Neuron (in vitro differentiated cells): ENCODE measurements at regions not wholly inside any gene's neighbourhood (a gene's known extent, or its start where the extent isn't known, plus 50 kb on each side); places are given as distances from the start of the nearest gene placed in this dataset.
"Not testable (repeated sequence)": the region's sequence is repeated elsewhere in the genome, so short reads cannot be mapped to it uniquely, and the experiment has no call there.

Source experiments
- H2AFZ ChIP-seq: one replicate; pipeline ENCODE4 v1.6.1; 2013; ENCODE audit warnings: low read depth, mild to moderate bottlenecking, inconsistent platforms, low read length, moderate library complexity
- H3K27me3 ChIP-seq: one replicate; pipeline ENCODE4 v1.6.1; 2013; ENCODE audit warnings: low read length; ENCODE audit not compliant: insufficient read depth
- H3K36me3 ChIP-seq: one replicate; pipeline ENCODE4 v1.6.1; 2013; ENCODE audit warnings: low read length; ENCODE audit not compliant: insufficient read depth
- H3K4me1 ChIP-seq: one replicate; pipeline ENCODE4 v1.6.1; 2013; ENCODE audit warnings: low read length; ENCODE audit not compliant: insufficient read depth
- H3K4me3 ChIP-seq: 2 replicates; pipeline ENCODE4 v1.5.1; 2013; ENCODE audit warnings: mild to moderate bottlenecking, low read length, moderate library complexity
- H3K9me3 ChIP-seq: one replicate; pipeline ENCODE4 v1.6.1; 2013; ENCODE audit warnings: low read length

DNA sequence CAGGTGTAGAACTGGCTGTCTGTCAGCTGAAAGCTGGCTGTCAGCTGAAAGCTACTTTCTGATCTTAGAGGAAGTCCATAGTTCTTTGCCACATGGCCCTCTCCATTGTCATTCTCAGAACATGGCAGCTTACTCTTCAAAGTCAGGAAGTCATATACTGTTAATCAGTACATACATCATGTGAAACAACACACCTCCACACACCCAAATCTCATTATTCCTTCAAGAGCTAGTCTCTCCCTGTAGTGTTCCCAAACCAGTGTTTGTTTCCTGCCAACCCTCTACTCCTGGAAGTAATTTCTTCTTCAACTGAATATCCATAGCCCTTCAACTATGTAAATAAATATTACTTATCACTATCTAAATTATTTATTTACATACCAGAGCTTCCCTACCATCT is 58.9 kb downstream of the OR5AK2 start:
- no peaks in the 10 kb centered on the region for H3K27me3 ChIP-seq
- H3K4me1 ChIP-seq = no peaks in the 10 kb centered on the region
- H3K9me3 ChIP-seq = no peaks in the 10 kb centered on the region
- H2AFZ ChIP-seq = no peak overlapping the region
- H3K4me3 ChIP-seq = no peak overlapping the region
- H3K36me3 ChIP-seq = no peaks in the 10 kb centered on the region

DNA sequence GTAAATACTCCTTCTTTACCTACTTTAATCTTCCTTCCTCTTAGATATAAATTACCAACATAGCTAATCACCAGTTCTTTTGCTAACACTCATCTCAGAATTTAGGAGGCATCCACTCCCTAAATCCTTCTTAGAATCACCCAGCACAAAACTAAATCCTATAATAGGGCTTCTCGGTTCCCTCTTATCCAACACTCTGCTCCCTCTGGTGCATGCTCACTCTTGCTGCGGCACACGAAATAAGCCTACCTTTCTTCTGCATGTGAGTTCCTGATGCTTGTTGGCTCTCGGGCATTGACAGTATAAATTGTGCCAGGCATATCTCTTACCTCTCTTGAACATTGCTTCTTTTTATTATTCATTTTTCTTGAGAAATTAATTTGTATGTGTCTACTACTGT is 61.0 kb downstream of the OR5AK2 start:
- Histone ChIP-seq H3K36me3 (no peaks in the 10 kb centered on the region), H3K27me3 (no peaks in the 10 kb centered on the region), H3K4me3 (no peak overlapping the region), H2AFZ (no peak overlapping the region), H3K4me1 (no peaks in the 10 kb centered on the region), H3K9me3 (no peaks in the 10 kb centered on the region)

DNA sequence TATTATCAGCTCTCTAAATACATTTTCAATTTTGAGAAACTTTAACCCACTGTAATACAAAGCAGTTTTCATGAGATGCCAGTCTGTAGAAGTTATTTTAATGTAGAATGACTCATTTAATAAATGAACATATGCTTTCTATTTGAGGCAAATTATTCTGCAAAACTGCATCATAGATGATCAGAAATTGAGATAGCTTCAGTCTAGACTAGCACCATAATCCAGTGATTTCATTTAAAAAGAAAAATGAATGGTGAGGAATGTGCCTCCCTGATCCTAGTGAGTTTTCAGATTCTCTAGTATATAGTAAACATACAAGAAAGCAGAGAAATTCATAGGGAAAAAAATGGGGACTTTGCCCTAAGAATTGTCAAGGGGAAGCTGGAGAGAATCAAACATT is 66.1 kb downstream of the OR5AK2 start:
- Histone ChIP-seq H3K9me3 (no peaks in the 10 kb centered on the region), H3K27me3 (no peaks in the 10 kb centered on the region), H2AFZ (no peak overlapping the region)

DNA sequence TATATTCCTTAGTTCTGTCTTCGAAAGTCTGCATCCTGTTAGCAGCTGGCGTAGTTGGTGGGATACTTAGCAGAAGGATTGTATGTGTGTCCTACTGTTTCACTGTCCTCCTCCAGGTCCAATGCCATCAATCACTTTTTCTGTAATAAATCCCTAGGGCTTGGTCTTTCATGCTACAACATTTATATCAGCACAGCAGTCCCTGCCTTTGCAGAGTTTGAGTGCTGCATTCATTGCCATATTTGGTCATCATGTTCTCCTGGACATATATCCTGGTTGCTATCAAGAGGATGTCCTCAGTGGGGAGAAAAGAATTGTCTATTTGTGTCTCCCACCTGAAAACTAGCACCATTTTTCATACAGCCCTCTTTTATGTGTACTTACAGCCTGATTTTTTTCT is 67.0 kb downstream of the OR5AK2 start:
- Histone ChIP-seq H3K4me1 (no peaks in the 10 kb centered on the region), H3K36me3 (no peaks in the 10 kb centered on the region), H3K9me3 (no peaks in the 10 kb centered on the region), H3K4me3 (no peak overlapping the region), H2AFZ (no peak overlapping the region), H3K27me3 (no peaks in the 10 kb centered on the region)

More for the DNA sequence above, 66.1 kb downstream of the OR5AK2 start:
- no peak overlapping the region for H3K4me3 ChIP-seq
- no peaks in the 10 kb centered on the region for H3K36me3 ChIP-seq
- no peaks in the 10 kb centered on the region for H3K4me1 ChIP-seq

DNA sequence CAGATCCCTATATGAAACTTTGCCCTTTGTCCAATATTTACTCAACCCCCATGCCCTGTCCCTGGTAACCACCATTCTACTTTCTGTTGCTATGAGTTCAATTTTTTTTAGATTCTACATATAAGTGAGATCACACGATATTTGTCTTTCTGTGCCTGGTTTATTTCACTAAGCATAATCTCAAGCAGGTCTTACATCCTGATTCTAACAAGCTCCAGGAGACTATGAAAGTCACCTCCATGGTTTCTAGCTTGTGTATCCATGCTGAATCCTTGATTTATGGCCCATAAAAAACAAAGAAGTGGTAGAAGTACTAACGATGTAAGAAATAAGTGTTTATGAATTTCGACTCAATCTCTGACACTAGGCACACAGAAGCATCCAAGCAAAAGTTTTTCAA is 68.0 kb downstream of the OR5AK2 start:
- H3K27me3 ChIP-seq = no peaks in the 10 kb centered on the region
- H3K4me3 ChIP-seq = no peak overlapping the region
- H2AFZ ChIP-seq = no peak overlapping the region
- no peaks in the 10 kb centered on the region for H3K36me3 ChIP-seq
- no peaks in the 10 kb centered on the region for H3K9me3 ChIP-seq
- no peaks in the 10 kb centered on the region for H3K4me1 ChIP-seq

DNA sequence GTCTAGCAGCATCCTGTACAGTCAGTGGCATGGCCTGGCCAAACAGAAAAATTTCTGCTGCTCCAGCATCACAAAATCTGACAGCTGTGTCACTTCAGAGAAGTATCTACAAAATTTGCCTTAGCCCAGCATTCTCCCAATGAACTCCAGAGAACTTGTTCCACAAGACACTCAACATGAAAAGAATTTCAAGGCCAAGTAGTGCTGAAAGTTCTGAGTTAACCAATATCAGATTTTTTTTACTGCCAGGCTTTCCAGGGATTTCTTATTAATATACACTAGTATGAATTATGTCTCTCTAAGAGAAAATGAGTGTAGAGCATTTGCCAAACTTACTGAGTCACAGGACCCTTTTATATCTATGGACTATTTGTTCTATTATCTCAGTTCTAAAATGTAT is 68.8 kb downstream of the OR5AK2 start:
- H3K9me3 ChIP-seq = no peaks in the 10 kb centered on the region
- H3K27me3 ChIP-seq = no peaks in the 10 kb centered on the region

DNA sequence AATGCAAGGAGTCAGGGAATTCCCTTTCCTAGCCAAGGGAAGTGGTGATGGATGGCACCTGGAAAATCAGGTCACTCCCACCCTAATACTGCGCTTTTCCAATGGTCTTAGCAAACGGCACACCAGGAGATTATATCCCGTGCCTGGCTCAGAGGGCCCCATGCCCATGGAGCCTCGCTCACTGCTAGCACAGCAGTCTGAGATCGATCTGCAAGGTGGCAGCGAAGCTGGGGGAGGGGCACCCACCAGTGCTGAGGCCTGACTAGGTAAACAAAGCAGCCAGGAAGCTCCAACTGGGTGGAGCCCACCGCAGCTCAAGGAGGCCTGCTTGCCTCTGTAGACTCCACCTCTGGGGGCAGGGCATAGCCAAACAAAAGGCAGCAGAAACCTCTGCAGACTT is 74.2 kb downstream of the OR5AK2 start:
- H3K27me3 ChIP-seq, H3K36me3 ChIP-seq, H3K4me3 ChIP-seq, H3K4me1 ChIP-seq, H3K9me3 ChIP-seq, H2AFZ ChIP-seq: not testable (repeated sequence)

More for the DNA sequence above, 68.8 kb downstream of the OR5AK2 start:
- H2AFZ ChIP-seq = no peak overlapping the region
- no peak overlapping the region for H3K4me3 ChIP-seq
- H3K4me1 ChIP-seq = no peaks in the 10 kb centered on the region
- H3K36me3 ChIP-seq = no peaks in the 10 kb centered on the region

DNA sequence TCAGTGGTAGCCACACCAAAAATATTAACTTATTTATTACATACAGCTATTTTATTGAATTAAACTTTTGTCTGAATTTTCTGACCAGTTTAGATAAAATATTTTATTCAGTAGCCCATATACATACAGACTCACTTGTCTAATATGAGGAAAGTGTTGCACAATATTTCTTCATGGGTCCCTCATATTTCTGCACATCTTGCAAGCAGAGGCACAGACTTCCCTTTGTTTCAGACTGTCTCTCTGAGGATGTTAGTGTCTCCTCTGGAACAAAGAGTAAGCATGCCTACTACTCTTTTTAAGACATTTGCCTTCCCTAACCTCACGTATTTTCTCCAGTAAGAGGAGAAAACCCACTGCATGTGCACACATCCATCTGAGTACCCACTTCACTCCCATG is 81.2 kb downstream of the OR5AK2 start:
- Histone ChIP-seq H3K4me1 (no peaks in the 10 kb centered on the region), H2AFZ (no peak overlapping the region), H3K4me3 (no peak overlapping the region), H3K27me3 (no peaks in the 10 kb centered on the region), H3K36me3 (no peaks in the 10 kb centered on the region), H3K9me3 (no peaks in the 10 kb centered on the region)

DNA sequence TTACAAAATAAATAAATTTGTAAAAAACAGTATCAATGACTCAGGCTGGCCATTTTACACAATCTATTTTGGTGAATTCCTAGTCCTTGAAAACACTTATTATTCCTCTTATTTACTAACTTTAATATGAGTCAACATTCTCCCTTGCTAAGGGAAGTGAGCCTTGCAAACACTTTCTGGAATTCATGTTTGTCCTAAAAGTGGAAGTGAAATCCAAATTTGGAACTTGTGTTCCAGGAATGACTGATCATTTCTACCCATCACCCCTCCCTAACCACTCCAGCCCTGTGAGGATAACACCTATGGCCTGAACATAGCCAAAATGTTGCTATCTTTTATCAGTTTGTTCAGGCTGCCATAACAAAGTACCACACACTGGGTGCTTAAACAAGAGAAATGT is 83.1 kb downstream of the OR5AK2 start:
- H3K4me3 ChIP-seq = no peak overlapping the region

DNA sequence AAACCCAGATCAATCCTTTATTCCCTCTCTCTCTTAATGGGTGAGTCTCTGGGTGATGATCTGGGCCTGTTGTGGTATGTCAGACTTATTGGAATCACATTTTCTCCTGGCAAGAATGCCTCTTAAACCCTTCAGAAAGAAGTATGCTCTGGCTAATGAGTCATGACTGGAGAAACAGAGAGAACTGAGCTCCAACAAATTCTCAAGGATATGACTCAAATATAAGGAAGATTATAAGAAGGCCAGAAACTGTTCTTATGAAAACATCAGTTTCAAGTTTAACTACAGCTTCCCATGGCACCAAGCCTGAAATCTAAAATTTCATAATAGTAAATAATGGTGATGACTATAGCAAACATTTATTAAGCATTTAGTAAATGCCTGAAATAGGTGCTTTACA is 83.9 kb downstream of the OR5AK2 start:
- H3K27me3 ChIP-seq = no peaks in the 10 kb centered on the region
- H2AFZ ChIP-seq = no peak overlapping the region
- no peaks in the 10 kb centered on the region for H3K36me3 ChIP-seq
- no peaks in the 10 kb centered on the region for H3K4me1 ChIP-seq
- H3K4me3 ChIP-seq = no peak overlapping the region
- H3K9me3 ChIP-seq = no peaks in the 10 kb centered on the region

More for the DNA sequence above, 83.1 kb downstream of the OR5AK2 start:
- Histone ChIP-seq H3K9me3 (no peaks in the 10 kb centered on the region), H3K4me1 (no peaks in the 10 kb centered on the region), H3K36me3 (no peaks in the 10 kb centered on the region), H3K27me3 (no peaks in the 10 kb centered on the region), H2AFZ (no peak overlapping the region)

DNA sequence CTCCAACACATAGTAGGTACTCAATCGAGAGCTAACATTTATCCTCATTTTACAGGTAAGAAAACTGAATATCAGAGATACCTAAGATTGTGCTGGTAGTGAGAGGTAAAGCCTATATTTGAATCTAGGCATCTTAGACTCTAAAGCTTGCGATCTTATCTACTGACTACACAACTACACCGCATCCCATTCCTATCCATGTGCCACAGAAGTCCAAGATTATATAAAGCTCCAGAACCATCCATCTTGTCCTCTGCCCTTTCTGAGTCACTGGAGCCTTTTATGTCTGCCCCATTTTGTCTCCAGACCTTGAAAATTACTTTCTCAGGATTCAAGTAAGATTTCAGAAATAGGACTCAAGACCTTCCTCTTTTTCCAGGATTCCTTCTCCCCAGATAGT is 84.4 kb downstream of the OR5AK2 start:
- H3K4me1 ChIP-seq = no peaks in the 10 kb centered on the region
- no peak overlapping the region for H3K4me3 ChIP-seq
- no peaks in the 10 kb centered on the region for H3K9me3 ChIP-seq
- H3K36me3 ChIP-seq = no peaks in the 10 kb centered on the region
- H3K27me3 ChIP-seq = no peaks in the 10 kb centered on the region
- no peak overlapping the region for H2AFZ ChIP-seq

DNA sequence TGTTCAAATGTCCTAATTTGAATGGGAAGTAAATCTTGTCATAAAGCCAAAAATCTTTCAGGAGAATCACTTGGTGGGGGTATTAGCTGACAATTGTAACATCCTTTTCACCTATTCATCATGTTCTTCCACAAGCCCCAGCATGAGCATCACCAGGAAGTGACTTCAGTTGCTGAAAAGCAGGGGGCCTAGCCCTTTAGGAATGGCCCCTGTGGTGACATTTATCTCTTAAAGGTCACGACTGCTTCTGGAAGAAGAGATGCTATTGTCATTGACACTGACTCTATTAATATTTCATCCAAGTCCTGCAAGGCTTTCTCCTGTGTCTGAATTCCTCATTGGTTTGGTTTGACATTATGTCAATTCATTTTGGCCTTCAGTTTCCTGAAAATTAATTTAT is 92.6 kb downstream of the OR5AK2 start:
- H3K4me1 ChIP-seq = peaks cover 21% of the 10 kb centered on the region
- no peak overlapping the region for H3K4me3 ChIP-seq

DNA sequence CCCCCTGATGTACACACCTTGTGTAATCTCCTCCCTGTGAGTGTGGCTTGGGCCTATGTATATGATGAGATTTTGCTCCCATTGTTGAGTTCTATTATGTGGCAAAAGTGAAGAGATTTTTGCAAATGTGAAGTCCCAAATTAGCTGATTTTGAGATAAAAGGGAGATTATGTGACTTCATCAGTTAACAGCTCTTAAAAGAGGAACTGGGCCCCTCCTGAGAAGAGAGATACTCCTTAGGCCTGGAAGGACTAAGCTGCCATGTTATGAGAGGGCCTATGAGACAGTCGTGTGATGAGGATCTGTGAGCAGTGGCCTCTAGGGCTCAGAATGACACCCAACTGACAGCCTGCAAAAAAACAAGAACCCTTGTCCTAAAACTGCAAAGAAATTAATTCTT is 93.4 kb downstream of the OR5AK2 start:
- H3K4me1 ChIP-seq = peaks cover 21% of the 10 kb centered on the region
- no peaks in the 10 kb centered on the region for H3K9me3 ChIP-seq
- no peaks in the 10 kb centered on the region for H3K27me3 ChIP-seq
- no peak overlapping the region for H2AFZ ChIP-seq
- H3K36me3 ChIP-seq = no peaks in the 10 kb centered on the region
- H3K4me3 ChIP-seq = no peak overlapping the region

More for the DNA sequence above, 92.6 kb downstream of the OR5AK2 start:
- Histone ChIP-seq H3K27me3 (no peaks in the 10 kb centered on the region), H2AFZ (no peak overlapping the region), H3K36me3 (no peaks in the 10 kb centered on the region), H3K9me3 (no peaks in the 10 kb centered on the region)

DNA sequence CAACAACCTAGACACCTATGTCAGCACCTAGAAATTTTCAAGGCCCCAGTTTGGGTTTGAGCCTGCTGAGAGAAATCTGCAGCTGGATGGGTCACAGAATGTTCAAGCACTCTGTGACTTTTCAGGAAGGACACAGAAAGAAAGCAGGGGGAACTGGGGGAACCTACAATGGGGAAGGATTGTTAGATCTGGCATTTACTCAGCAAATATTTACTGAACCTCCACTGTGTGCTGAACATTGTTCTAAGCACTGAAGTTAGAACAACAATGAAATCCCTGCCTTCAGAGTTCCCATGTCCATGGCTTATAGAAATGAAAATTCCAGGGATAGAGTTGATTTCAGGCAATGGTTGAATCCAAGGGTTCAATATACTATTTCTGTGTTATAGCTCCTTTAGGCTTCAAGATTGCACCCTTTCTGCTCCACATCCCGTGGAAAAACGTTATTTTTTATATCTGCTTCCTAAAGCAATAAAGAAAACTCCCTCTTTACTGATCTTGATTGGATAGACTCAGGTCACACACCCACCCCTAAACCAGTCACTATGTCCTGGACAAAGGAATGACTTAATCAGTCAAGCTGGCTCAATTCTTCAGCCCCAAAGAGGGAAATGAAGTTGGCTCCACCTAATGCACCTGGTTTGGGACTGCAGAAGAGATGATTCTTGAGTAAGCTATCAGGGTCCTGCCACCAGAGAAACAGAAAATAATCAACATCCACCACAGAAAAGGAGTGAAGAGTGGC is 95.1 kb downstream of the OR5AK2 start:
- H3K4me3 ChIP-seq = no peak overlapping the region
- no peaks in the 10 kb centered on the region for H3K9me3 ChIP-seq
- H3K27me3 ChIP-seq = no peaks in the 10 kb centered on the region
- peaks cover 35% of the 10 kb centered on the region for H3K4me1 ChIP-seq
- no peak overlapping the region for H2AFZ ChIP-seq
- H3K36me3 ChIP-seq = no peaks in the 10 kb centered on the region
